Loucy (cell line): ENCODE measurements at regions not wholly inside any gene's neighbourhood (a gene's known extent, or its start where the extent isn't known, plus 50 kb on each side); places are given as distances from the start of the nearest gene placed in this dataset.

Experiments used
- EZH2phosphoT487 ChIP-seq: fragments of 200-600 bp; IDR thresholded peaks from 2 replicates; pipeline ENCODE4 v1.6.1; 2018; ENCODE audit warnings: antibody characterized with exemption, mild to moderate bottlenecking, moderate library complexity, borderline replicate concordance
- TF ChIP-seq, protein P1 (sequence below): fragments of 200-600 bp; sonication (generic); conservative IDR thresholded peaks from 2 replicates; pipeline ENCODE4 v1.5.1; 2014; ENCODE audit warnings: mild to moderate bottlenecking, antibody characterized with exemption, low read length

DNA sequence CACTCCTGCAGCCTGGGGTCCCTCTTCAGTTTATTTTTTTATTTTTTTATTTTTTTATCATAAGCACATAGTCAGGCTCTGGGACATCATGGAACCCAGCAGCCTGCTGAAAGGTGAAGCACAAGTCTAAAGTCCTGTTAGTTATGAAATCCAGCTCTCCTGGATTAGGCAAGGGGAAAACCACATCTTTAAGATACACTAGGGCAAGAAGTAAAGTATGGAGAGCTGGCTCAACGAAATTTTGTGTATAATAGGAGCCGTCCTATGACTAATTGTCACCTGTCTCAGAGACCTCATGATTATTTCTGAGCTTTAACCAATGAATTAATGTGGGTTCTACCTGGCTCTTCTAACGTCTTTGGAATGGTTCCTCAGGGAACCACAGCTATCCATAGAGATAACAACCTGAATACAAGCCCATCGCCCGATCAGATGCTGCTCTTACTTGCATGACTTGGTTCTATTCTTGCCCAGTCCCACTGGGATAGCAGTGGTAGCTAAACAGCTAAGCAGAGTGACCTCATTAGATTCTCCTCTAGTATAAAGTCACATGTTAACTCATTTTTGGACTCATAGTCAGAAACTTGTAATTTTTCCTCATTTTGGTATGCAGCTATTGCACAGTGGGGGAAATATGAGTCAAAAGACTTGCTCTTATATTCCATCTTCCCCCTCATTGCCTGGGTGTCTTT lies 122.7 kb downstream of the LMO4 start:
- TF ChIP-seq, protein P1, sequence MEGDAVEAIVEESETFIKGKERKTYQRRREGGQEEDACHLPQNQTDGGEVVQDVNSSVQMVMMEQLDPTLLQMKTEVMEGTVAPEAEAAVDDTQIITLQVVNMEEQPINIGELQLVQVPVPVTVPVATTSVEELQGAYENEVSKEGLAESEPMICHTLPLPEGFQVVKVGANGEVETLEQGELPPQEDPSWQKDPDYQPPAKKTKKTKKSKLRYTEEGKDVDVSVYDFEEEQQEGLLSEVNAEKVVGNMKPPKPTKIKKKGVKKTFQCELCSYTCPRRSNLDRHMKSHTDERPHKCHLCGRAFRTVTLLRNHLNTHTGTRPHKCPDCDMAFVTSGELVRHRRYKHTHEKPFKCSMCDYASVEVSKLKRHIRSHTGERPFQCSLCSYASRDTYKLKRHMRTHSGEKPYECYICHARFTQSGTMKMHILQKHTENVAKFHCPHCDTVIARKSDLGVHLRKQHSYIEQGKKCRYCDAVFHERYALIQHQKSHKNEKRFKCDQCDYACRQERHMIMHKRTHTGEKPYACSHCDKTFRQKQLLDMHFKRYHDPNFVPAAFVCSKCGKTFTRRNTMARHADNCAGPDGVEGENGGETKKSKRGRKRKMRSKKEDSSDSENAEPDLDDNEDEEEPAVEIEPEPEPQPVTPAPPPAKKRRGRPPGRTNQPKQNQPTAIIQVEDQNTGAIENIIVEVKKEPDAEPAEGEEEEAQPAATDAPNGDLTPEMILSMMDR = no peak
- no peak for TF ChIP-seq EZH2phosphoT487
